OCI-LY1 (cell line): ENCODE measurements at regions not wholly inside any gene's neighbourhood (a gene's known extent, or its start where the extent isn't known, plus 50 kb on each side); places are given as distances from the start of the nearest gene placed in this dataset.

ENCODE experiments used
- H2AFZ ChIP-seq: fragments of 200-600 bp; sonication (generic), shearing (Covaris generic); 2 replicates; pipeline ENCODE4 v1.6.0; 2014; ENCODE audit warnings: antibody characterized with exemption, mild to moderate bottlenecking, low read length
- H3F3A ChIP-seq: fragments of 200-600 bp; sonication (generic), shearing (Covaris generic); 2 replicates; pipeline ENCODE4 v1.6.0; 2014; ENCODE audit warnings: mild to moderate bottlenecking, antibody characterized with exemption, low read length, moderate library complexity; ENCODE audit not compliant: insufficient read depth
- H3K27ac ChIP-seq: fragments of 200-600 bp; sonication (generic); 2 replicates; pipeline ENCODE4 v1.5.1; 2014; ENCODE audit warnings: low read length, mixed run types, mild to moderate bottlenecking, low read depth; ENCODE audit not compliant: poor library complexity, severe bottlenecking
- H3K27me3 ChIP-seq: fragments of 200-600 bp; sonication (generic); 2 replicates; pipeline ENCODE4 v1.6.0; 2014; ENCODE audit warnings: antibody characterized with exemption, mild to moderate bottlenecking, low read length, moderate library complexity; ENCODE audit not compliant: insufficient read depth
- H3K36me3 ChIP-seq: fragments of 200-600 bp; sonication (generic); 2 replicates; pipeline ENCODE4 v1.6.1; 2014; ENCODE audit warnings: mild to moderate bottlenecking, antibody characterized with exemption, low read length, moderate library complexity, mixed read lengths; ENCODE audit not compliant: insufficient read depth
- H3K4me1 ChIP-seq: fragments of 200-600 bp; sonication (generic); 2 replicates; pipeline ENCODE4 v1.5.1; 2014; ENCODE audit warnings: mild to moderate bottlenecking, low read length, moderate library complexity; ENCODE audit not compliant: insufficient read depth, severe bottlenecking
- H3K4me2 ChIP-seq: fragments of 200-600 bp; sonication (generic), shearing (Covaris generic); 2 replicates; pipeline ENCODE4 v1.6.1; 2014; ENCODE audit warnings: low read length
- H3K4me3 ChIP-seq: fragments of 200-600 bp; sonication (generic); 2 replicates; pipeline ENCODE4 v1.5.1; 2014; ENCODE audit warnings: low read length, low read depth, mild to moderate bottlenecking, mixed read lengths; ENCODE audit not compliant: poor library complexity, severe bottlenecking
- H3K79me2 ChIP-seq: fragments of 200-600 bp; shearing (Covaris generic); 2 replicates; pipeline ENCODE4 v1.6.1; 2016; ENCODE audit warnings: mixed run types, low read length, mixed read lengths; ENCODE audit not compliant: insufficient read depth
- H3K9ac ChIP-seq: fragments of 200-600 bp; sonication (generic), shearing (Covaris generic); 2 replicates; pipeline ENCODE4 v1.6.1; 2014; ENCODE audit warnings: mild to moderate bottlenecking, low read length, mixed read lengths
- H3K9me2 ChIP-seq: fragments of 200-600 bp; sonication (generic), shearing (Covaris generic); 2 replicates; pipeline ENCODE4 v1.6.1; 2014; ENCODE audit warnings: low read depth, mild to moderate bottlenecking, low read length, mixed read lengths
- H3K9me3 ChIP-seq: fragments of 200-600 bp; shearing (Covaris generic); 2 replicates; pipeline ENCODE4 v1.6.1; 2014; ENCODE audit warnings: low read length, mixed read lengths
- H4K20me1 ChIP-seq: fragments of 200-600 bp; sonication (generic), shearing (Covaris generic); 2 replicates; pipeline ENCODE4 v1.6.0; 2016; ENCODE audit warnings: mild to moderate bottlenecking, low read length; ENCODE audit not compliant: insufficient read depth
- CTCF ChIP-seq: fragments of 200-600 bp; sonication (generic), shearing (Covaris generic); IDR thresholded peaks from 2 replicates; pipeline ENCODE4 v1.5.1; 2017; ENCODE audit warnings: mild to moderate bottlenecking, antibody characterized with exemption, low read length, moderate library complexity, mixed read lengths
- EZH2 ChIP-seq: fragments of 200-600 bp; sonication (generic), shearing (Covaris generic); IDR thresholded peaks from 2 replicates; pipeline ENCODE4 v1.8.0; 2017; ENCODE audit warnings: borderline replicate concordance, mixed run types, mild to moderate bottlenecking, antibody characterized with exemption, low read length, moderate library complexity, mixed read lengths

DNA sequence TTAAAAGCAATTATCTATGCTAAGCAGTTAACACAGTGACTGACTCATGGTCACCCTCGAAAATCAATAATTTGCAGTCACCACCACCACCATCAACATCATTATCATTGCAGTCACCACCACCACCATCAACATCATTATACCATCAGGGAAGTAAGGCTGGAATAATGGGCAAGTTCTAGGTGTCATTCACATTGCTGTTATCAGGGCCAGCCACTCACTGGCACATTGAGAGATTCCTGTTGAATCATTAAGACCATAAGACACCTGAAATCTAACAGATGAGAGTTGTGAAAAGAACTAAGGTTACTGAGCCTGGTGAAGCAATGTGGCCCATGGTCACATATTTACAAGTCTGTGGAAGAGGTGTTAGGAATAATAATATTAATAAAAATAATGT, 247.7 kb upstream of the BOD1L1 start:
- no peak overlapping the region for H2AFZ ChIP-seq
- H3K79me2 ChIP-seq: no peaks in the 10 kb centered on the region
- no peaks in the 10 kb centered on the region for H3K4me1 ChIP-seq
- H3K9me3 ChIP-seq: no peaks in the 10 kb centered on the region
- TF ChIP-seq CTCF: no peak
- TF ChIP-seq EZH2: no peak
- H3K9ac ChIP-seq: no peak overlapping the region
- H3K27ac ChIP-seq: no peak overlapping the region
- H3K36me3 ChIP-seq: no peaks in the 10 kb centered on the region
- H3K27me3 ChIP-seq: no peaks in the 10 kb centered on the region
- no peaks in the 10 kb centered on the region for H4K20me1 ChIP-seq
- no peaks in the 10 kb centered on the region for H3F3A ChIP-seq
- no peak overlapping the region for H3K4me3 ChIP-seq
- no peak overlapping the region for H3K4me2 ChIP-seq
- H3K9me2 ChIP-seq: no peaks in the 10 kb centered on the region

GRCh38 chr4:13876131-13876530, 248.6 kb upstream of the BOD1L1 start:
- Histone ChIP-seq H4K20me1 (no peaks in the 10 kb centered on the region), H2AFZ (no peak overlapping the region), H3K4me1 (no peaks in the 10 kb centered on the region), H3K36me3 (no peaks in the 10 kb centered on the region), H3K27me3 (no peaks in the 10 kb centered on the region), H3K79me2 (no peaks in the 10 kb centered on the region), H3K4me3 (no peak overlapping the region), H3F3A (no peaks in the 10 kb centered on the region), H3K9me2 (no peaks in the 10 kb centered on the region), H3K9ac (no peak overlapping the region), H3K9me3 (no peaks in the 10 kb centered on the region), H3K4me2 (no peak overlapping the region), H3K27ac (no peak overlapping the region)
- TF ChIP-seq CTCF (no peak), EZH2 (no peak)

DNA sequence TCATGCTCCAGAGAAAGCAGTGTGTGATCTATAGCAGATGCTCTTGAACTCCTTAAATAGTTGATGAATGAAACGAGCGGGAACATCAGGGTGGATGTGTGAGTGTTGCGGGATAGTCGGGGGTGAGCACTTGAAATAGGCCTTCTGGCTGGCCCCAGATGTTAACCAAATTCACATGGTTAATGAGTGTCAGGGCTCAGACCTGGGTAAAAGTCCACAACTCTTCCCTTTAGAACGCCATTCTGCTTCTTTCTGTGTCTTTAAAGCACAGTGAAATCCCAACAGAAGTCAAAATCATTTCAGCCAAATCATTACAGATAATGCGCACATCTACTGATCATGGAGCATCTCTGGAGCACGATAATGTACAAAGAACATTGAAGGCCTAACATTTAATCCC, 249.4 kb upstream of the BOD1L1 start:
- no peak overlapping the region for H3K9ac ChIP-seq

More for the DNA sequence above, 249.4 kb upstream of the BOD1L1 start:
- Histone ChIP-seq H3K4me2 (no peak overlapping the region), H3K27me3 (no peaks in the 10 kb centered on the region), H4K20me1 (no peaks in the 10 kb centered on the region), H3K27ac (no peak overlapping the region), H3K79me2 (no peaks in the 10 kb centered on the region), H3K4me3 (no peak overlapping the region), H3K9me3 (no peaks in the 10 kb centered on the region), H3K36me3 (no peaks in the 10 kb centered on the region), H3K4me1 (no peaks in the 10 kb centered on the region), H3K9me2 (no peaks in the 10 kb centered on the region), H2AFZ (no peak overlapping the region), H3F3A (no peaks in the 10 kb centered on the region)
- no peak for TF ChIP-seq CTCF
- no peak for TF ChIP-seq EZH2
